Spleen (tissue), 11 donors: ENCODE measurements at regions not wholly inside any gene's neighbourhood (a gene's known extent, or its start where the extent isn't known, plus 50 kb on each side); places are given as distances from the start of the nearest gene placed in this dataset.
A peak's percentile ranks its signal among the peaks of the same experiment; 100 is the strongest.
"Not testable (repeated sequence)": the region's sequence is repeated elsewhere in the genome, so short reads cannot be mapped to it uniquely, and the experiment has no call there.

Experiments used
- DNase-seq: peaks from one replicate; pipeline ENCODE4 v3.0.0-alpha.2; 2020
- H3K27ac ChIP-seq, 8 donors: fragments of 200-600 bp; sonication (generic) in 7 of 8; 1 replicate in 4 of 8; 2 replicates in 4 of 8; pipeline versions ENCODE4 v1.5.0 to v1.8.0; 2016 to 2021; ENCODE audit warnings: inconsistent platforms in 4 of 8, mild to moderate bottlenecking in 4 of 8, moderate library complexity in 1 of 8
- H3K27me3 ChIP-seq, 7 donors: fragments of 200-600 bp; sonication (generic) in 6 of 7; replicated peaks in 1 of 7; 1 replicate in 4 of 7; 2 replicates in 3 of 7; pipeline versions ENCODE4 v1.5.0 to v1.8.0; 2016 to 2021; ENCODE audit warnings: inconsistent platforms in 3 of 7, mild to moderate bottlenecking in 1 of 7
- H3K36me3 ChIP-seq, 6 donors: fragments of 200-600 bp; sonication (generic) in 5 of 6; 1 replicate in 4 of 6; 2 replicates in 2 of 6; pipeline versions ENCODE4 v1.5.0 to v1.8.0; 2016 to 2021; ENCODE audit warnings: inconsistent platforms in 2 of 6
- H3K4me1 ChIP-seq, 6 donors: fragments of 200-600 bp; sonication (generic) in 5 of 6; 1 replicate in 3 of 6; 2 replicates in 3 of 6; pipeline versions ENCODE4 v1.5.0 to v1.8.0; 2016 to 2021; ENCODE audit warnings: inconsistent platforms in 3 of 6
- H3K4me3 ChIP-seq, 8 donors: fragments of 200-600 bp; sonication (generic) in 7 of 8; 1 replicate in 4 of 8; 2 replicates in 4 of 8; pipeline versions ENCODE4 v1.5.0 to v1.8.0; 2016 to 2021; ENCODE audit warnings: inconsistent platforms in 4 of 8, mild to moderate bottlenecking in 4 of 8, moderate library complexity in 2 of 8
- H3K9me3 ChIP-seq, 8 donors: fragments of 200-600 bp; sonication (generic) in 7 of 8; 1 replicate in 4 of 8; 2 replicates in 4 of 8; pipeline versions ENCODE4 v1.5.0 to v1.8.0; 2016 to 2021; ENCODE audit warnings: inconsistent platforms in 4 of 8
- WGBS, 5 donors: extraction: QIAGEN DNeasy Blood & Tissue Kit in 3 of 5; methylation state at CpG; one replicate each; pipeline versions ENCODE4 v1.1.5 to v1.1.7; 2013 to 2018; 5-methylcytosine and 5-hydroxymethylcytosine counted together
- intact Hi-C: fragments of 100-400 bp; cut with DNase I; formaldehyde crosslinking; loops from one replicate; pipeline ENCODE4 v1.15.0; 2023; ENCODE audit warnings: low total_unique reads
- TF ChIP-seq, protein P1 (sequence below), 11 experiments: fragments of 200-600 bp in 7 of 11; fragments of 450-650 bp in 4 of 11; sonication (generic) in 4 of 11; IDR thresholded peaks in 8 of 11; conservative IDR thresholded peaks in 3 of 11; 1 replicate in 7 of 11; 2 replicates in 4 of 11; pipeline versions ENCODE4 v1.4.0 to v1.8.0; 2016 to 2021; ENCODE audit warnings: antibody characterized with exemption in 11 of 11, inconsistent platforms in 4 of 11, mild to moderate bottlenecking in 1 of 11
- donor health status: healthy with polysubstance abuse.
- donor health status: DM: no; HTN: no; CAD: no; lungs with moderate emphysema.
- donor health status: DM: no; HTN: no; CAD: no.
- donor health status: Bipolar disorder and iron deficiency.
- donor health status: healthy.
- donor health status: DM: no; HTN: no; CAD: no.
- donor health status: DM: yes; HTN: yes; CAD: no.

DNA sequence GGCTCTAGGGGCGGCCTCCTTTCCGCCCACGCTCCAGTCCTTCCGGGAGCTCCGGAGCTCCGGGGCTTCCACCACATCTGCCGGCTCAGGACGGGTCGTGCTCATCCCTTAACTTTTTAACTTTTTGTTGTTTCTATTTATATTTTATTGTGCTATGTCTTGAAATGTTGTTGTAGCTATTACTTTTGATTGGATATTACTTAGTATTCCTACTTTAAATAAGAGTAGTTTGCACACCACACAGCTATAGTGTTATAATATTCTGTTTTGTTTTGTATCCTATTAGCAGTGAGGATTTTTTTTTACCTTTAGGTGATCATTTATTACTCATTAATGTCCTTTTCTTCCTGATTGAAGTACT lies 1612.9 kb downstream of the SPATA31A7 start:
- TF ChIP-seq, protein P1, sequence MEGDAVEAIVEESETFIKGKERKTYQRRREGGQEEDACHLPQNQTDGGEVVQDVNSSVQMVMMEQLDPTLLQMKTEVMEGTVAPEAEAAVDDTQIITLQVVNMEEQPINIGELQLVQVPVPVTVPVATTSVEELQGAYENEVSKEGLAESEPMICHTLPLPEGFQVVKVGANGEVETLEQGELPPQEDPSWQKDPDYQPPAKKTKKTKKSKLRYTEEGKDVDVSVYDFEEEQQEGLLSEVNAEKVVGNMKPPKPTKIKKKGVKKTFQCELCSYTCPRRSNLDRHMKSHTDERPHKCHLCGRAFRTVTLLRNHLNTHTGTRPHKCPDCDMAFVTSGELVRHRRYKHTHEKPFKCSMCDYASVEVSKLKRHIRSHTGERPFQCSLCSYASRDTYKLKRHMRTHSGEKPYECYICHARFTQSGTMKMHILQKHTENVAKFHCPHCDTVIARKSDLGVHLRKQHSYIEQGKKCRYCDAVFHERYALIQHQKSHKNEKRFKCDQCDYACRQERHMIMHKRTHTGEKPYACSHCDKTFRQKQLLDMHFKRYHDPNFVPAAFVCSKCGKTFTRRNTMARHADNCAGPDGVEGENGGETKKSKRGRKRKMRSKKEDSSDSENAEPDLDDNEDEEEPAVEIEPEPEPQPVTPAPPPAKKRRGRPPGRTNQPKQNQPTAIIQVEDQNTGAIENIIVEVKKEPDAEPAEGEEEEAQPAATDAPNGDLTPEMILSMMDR (IDR thresholded peaks at IDR 0.05 in 8 of 11, conservative IDR thresholded peaks at IDR 0.05 in 3 of 11): peak in 2 of 11 experiments; percentile 8 to 22
- H3K27me3 ChIP-seq: peaks cover 0 to 74% (median 21%) of the 10 kb centered on the region in 7 donors
- H3K36me3 ChIP-seq, H3K9me3 ChIP-seq, intact Hi-C loops, DNase-seq: not testable (repeated sequence)
- peak overlapping the region; percentile 81 to 92 (median 90) for H3K27ac ChIP-seq
- H3K4me1 ChIP-seq: peaks cover 11 to 53% (median 46%) of the 10 kb centered on the region in 6 donors
- WGBS, 5 donors: 6 to 19% (median 9%) methylated on average over 9 of the region's 9 CpGs
- H3K4me3 ChIP-seq: peak overlapping the region; percentile 45 to 69 (median 53)

DNA sequence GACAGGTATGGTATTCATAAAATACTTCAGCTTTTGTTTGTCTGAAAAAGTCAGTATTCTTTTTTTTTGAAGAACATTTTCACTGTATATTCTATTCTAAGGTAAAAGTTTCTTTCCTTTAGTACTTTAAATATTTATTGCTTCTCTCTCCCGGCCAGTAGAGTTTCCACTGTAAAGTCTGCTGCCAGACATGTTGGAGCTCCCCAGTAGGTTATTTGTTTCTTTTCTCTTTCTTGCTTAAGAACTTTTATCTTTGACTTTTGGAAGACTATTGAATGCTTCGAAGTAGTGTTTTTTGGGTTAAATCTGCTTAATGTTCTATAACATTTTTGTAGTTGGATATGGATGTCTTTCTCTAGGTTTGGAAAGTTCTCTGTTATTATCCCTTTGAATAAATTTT lies 1613.3 kb downstream of the SPATA31A7 start:
- Histone ChIP-seq H3K4me3 (peak overlapping the region in 7 of 8 donors; percentile 45 to 69 (median 53)), H3K27ac (peak overlapping the region; percentile 81 to 92 (median 90)), H3K4me1 (peaks cover 11 to 53% (median 46%) of the 10 kb centered on the region in 6 donors), H3K27me3 (peaks cover 0 to 78% (median 21%) of the 10 kb centered on the region in 7 donors)
- intact Hi-C loops, DNase-seq, H3K36me3 ChIP-seq, H3K9me3 ChIP-seq: not testable (repeated sequence)
- 53 to 63% (median 58%) methylated on average over 2 of the region's 2 CpGs for WGBS, 5 donors

DNA sequence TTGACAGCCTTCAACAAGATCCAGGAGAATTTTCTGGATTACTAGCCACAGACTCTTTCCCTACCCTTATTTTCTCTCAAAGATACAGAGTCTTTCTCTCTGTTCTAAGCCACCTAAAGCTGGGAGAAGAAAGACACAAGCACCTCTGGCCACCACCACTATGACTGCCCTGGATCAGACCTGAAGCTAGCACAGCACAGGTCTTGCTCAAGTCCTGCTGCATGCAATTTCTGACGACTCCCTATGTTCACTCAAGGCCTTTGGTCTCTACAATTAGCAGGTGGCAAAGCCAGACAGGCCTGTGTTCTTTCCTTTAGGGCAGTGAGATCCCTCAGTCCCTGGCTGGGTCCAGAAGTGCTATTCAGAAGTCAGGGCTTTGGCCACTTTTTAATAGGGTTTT lies 1614.5 kb downstream of the SPATA31A7 start:
- intact Hi-C loops, H3K27ac ChIP-seq, H3K4me3 ChIP-seq, H3K9me3 ChIP-seq, H3K36me3 ChIP-seq: not testable (repeated sequence)
- peak; percentile 60 for DNase-seq
- WGBS, 5 donors: 35 to 63% (median 42%) methylated on average over 1 of the region's 1 CpG
- Histone ChIP-seq H3K4me1 (peaks cover 7 to 46% (median 39%) of the 10 kb centered on the region in 6 donors), H3K27me3 (peaks cover 0 to 72% (median 21%) of the 10 kb centered on the region in 7 donors)

DNA sequence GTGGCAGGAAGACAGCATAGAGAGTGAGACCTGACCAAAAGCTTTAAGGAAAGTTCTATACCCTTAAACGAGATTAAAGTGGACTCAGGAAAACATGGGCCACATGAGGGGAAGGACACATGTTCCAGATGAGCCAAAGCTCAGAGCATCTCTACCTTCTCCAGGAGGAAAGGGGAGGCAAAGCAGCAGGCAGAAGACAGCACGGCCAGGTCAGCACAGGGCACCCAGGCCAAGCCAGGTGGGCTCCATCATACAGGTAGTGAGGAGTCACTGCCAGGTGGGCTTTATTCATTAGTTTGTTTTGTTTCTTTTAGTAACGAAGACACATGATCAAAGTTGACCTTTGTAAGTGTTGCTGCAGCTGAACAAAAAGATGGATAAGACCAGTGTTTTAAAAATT lies 1617.6 kb downstream of the SPATA31A7 start:
- peaks cover 0 to 51% (median 5%) of the 10 kb centered on the region in 7 donors for H3K27me3 ChIP-seq
- DNase-seq: peak; percentile 80
- H3K4me1 ChIP-seq: peaks cover 0 to 15% (median 9%) of the 10 kb centered on the region in 6 donors
- 45 to 64% (median 48%) methylated on average over 3 of the region's 3 CpGs for WGBS, 5 donors
- H3K4me3 ChIP-seq, H3K27ac ChIP-seq, intact Hi-C loops, H3K9me3 ChIP-seq: not testable (repeated sequence)
- H3K36me3 ChIP-seq: peaks cover 0 to 11% (median 0%) of the 10 kb centered on the region in 6 donors

DNA sequence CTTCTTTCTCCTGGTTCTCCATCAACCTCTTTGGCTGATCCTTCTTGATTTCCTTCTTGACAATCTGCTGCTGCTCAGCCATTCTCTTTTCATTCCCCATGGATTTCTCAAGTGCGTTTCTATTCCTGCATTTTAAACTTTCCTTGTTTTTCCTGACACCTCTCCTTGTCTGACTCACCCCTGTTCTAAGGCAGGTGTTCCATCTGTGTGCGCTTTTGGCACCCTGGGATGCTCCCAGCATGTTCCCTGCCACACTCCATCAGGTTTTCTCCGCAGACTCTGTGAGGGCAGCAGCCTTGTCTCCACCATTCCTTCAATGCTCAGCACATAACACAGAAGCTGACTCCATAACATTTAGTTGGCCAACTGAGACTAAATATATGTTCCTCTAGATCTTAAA lies 1618.2 kb downstream of the SPATA31A7 start:
- peak overlapping the region in 2 of 8 donors; percentile 19 to 21 for H3K27ac ChIP-seq
- H3K9me3 ChIP-seq, H3K4me3 ChIP-seq, intact Hi-C loops, H3K4me1 ChIP-seq: not testable (repeated sequence)
- H3K27me3 ChIP-seq: peaks cover 0 to 45% (median 4%) of the 10 kb centered on the region in 7 donors
- DNase-seq: peak; percentile 38
- 65 to 77% (median 70%) methylated on average over 3 of the region's 3 CpGs for WGBS, 5 donors
- peaks cover 0 to 11% (median 0%) of the 10 kb centered on the region in 6 donors for H3K36me3 ChIP-seq

GRCh38 chr9:62810318-62810717 lies 1620.5 kb downstream of the SPATA31A7 start:
- H3K4me3 ChIP-seq, H3K27ac ChIP-seq, DNase-seq, H3K4me1 ChIP-seq, H3K9me3 ChIP-seq, intact Hi-C loops: not testable (repeated sequence)
- WGBS, 5 donors: 78 to 88% (median 87%) methylated on average over 6 of the region's 6 CpGs
- Histone ChIP-seq H3K36me3 (peaks cover 0 to 11% (median 0%) of the 10 kb centered on the region in 6 donors), H3K27me3 (peaks cover 0 to 33% (median 0%) of the 10 kb centered on the region in 7 donors)

GRCh38 chr9:62810811-62811315 lies 1621.0 kb downstream of the SPATA31A7 start:
- H3K9me3 ChIP-seq, H3K4me1 ChIP-seq, H3K4me3 ChIP-seq, H3K27ac ChIP-seq, intact Hi-C loops: not testable (repeated sequence)
- peak; percentile 62 for DNase-seq
- Histone ChIP-seq H3K36me3 (peaks cover 0 to 11% (median 0%) of the 10 kb centered on the region in 6 donors), H3K27me3 (peaks cover 0 to 28% (median 0%) of the 10 kb centered on the region in 7 donors)
- 69 to 81% (median 79%) methylated on average over 5 of the region's 5 CpGs for WGBS, 5 donors

GRCh38 chr9:62815436-62815835 lies 1625.6 kb downstream of the SPATA31A7 start:
- WGBS, 5 donors: 60 to 72% (median 65%) methylated on average over 1 of the region's 1 CpG
- peak; percentile 36 for DNase-seq
- peak overlapping the region in 5 of 8 donors; percentile 15 to 78 (median 67) for H3K27ac ChIP-seq
- intact Hi-C loops, H3K9me3 ChIP-seq, H3K4me1 ChIP-seq, H3K36me3 ChIP-seq, H3K4me3 ChIP-seq: not testable (repeated sequence)
- peaks cover 0 to 18% (median 0%) of the 10 kb centered on the region in 7 donors for H3K27me3 ChIP-seq

GRCh38 chr9:62816331-62816730 lies 1626.5 kb downstream of the SPATA31A7 start:
- intact Hi-C loops, H3K4me1 ChIP-seq, H3K36me3 ChIP-seq, H3K9me3 ChIP-seq, H3K27me3 ChIP-seq, H3K4me3 ChIP-seq: not testable (repeated sequence)
- DNase-seq: peak; percentile 78
- H3K27ac ChIP-seq: peak overlapping the region; percentile 9 to 82 (median 64)

DNA sequence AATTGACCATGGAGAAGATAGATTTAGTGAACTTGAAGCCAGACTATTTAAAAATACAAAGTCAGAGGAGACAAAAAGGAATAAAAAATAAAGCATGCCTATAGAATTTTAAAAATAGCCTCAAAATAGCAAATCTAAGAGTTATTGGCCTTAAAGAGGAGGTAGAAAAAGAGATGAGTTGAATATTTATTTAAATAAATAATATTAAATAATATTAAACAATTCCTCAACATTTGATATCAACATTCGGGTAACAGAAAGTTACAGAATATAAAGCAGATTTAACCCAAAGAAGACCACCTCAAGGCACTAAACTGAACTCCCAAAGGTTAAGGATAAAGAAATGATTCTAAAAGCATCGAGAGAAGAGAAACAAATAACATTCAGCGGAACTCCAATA lies 1627.4 kb downstream of the SPATA31A7 start:
- H3K4me1 ChIP-seq, H3K4me3 ChIP-seq, H3K9me3 ChIP-seq, DNase-seq, H3K36me3 ChIP-seq, intact Hi-C loops, H3K27me3 ChIP-seq: not testable (repeated sequence)
- peak overlapping the region in 7 of 8 donors; percentile 18 to 78 (median 60) for H3K27ac ChIP-seq
- WGBS, 5 donors: 74 to 88% (median 85%) methylated on average over 1 to 3 of the region's 3 CpGs
